ENCODE measurements at regions not wholly inside any gene's neighbourhood (a gene's known extent, or its start where the extent isn't known, plus 50 kb on each side); places are given as distances from the start of the nearest gene placed in this dataset.
"Not testable (repeated sequence)": the region's sequence is repeated elsewhere in the genome, so short reads cannot be mapped to it uniquely, and the experiment has no call there.

DNA sequence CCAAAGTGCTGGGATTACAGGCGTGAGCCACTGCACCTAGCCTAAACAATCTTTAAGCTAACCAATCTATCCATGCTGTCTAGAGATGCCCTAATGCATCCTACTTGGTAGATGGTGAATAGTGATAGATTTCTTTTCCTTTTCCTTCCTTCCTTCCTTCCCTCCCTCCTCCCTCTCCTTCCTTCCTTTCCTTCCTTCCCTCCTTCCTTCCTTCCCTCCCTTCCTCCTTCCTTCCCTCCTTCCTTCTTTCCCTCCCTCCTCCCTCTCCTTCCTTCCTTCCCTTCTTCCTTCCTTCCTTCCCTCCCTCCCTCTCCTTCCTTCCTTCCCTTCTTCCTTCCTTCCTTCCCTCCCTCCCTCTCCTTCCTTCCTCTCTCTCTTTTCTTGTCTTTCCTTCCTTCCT, 780.5 kb downstream of the CDH11 start:
- TF ChIP-seq POLR2A, CTCF (IDR thresholded peaks at IDR 0.05): not testable (repeated sequence)
